ENCODE measurements at regions not wholly inside any gene's neighbourhood (a gene's known extent, or its start where the extent isn't known, plus 50 kb on each side); places are given as distances from the start of the nearest gene placed in this dataset.

GRCh38 chr6:144757299-144757698, 472.2 kb downstream of the UTRN start:
- no CpG with 5 or more reads among the region's 3 CpGs for WGBS (ENCODE audit: extremely low coverage, insufficient read length, low lambda C conversion rate)
- no peaks in the 10 kb centered on the region; the same call in 1 of the 2 replicates for H3K4me1 ChIP-seq (ENCODE audit: insufficient read depth, low read length)
- no peak overlapping the region for H3K9ac ChIP-seq (ENCODE audit: extremely low read depth, insufficient read length, low read length)
- no peak overlapping the region for H4K5ac ChIP-seq (ENCODE audit: insufficient read length, low read depth, low read length)
- Mint-ChIP-seq H3K36me3 (ENCODE audit: insufficient read depth in 1 of 3, low read depth in 3 of 3) (peaks cover 2 to 24% (median 16%) of the 10 kb centered on the region in 3 experiments; a peak in 6 of 7 replicates), H3K27ac (no peak overlapping the region), H3K27me3 (ENCODE audit: low read depth) (no peaks in the 10 kb centered on the region), H3K4me3 (no peak overlapping the region), H3K9me3 (no peaks in the 10 kb centered on the region), H3K4me1 (peaks cover 0 to 8% of the 10 kb centered on the region in 2 experiments; a peak in 2 of 4 replicates)
- H3K27me3 ChIP-seq (ENCODE audit: insufficient read depth, low read length) = no peaks in the 10 kb centered on the region
- H3K18ac ChIP-seq (ENCODE audit: insufficient read length, low read depth, low read length) = no peak overlapping the region
- H2BK120ac ChIP-seq (ENCODE audit: low read depth, low read length, poor library complexity, severe bottlenecking) = no peak overlapping the region
- H3K14ac ChIP-seq (ENCODE audit: insufficient read depth, low read length) = no peak overlapping the region
- H3T11ph ChIP-seq (ENCODE audit: low read length) = no peak overlapping the region
- H3K4ac ChIP-seq (ENCODE audit: low read depth, low read length) = no peak overlapping the region
- no peak overlapping the region for H2BK5ac ChIP-seq (ENCODE audit: insufficient read length, low read length)
- H3K79me2 ChIP-seq (ENCODE audit: insufficient read depth, low read length) = no peaks in the 10 kb centered on the region
- no peak for DNase-seq
- no peak for TF ChIP-seq CTCF (conservative IDR thresholded peaks at IDR 0.05)
- H4K20me1 ChIP-seq (ENCODE audit: control insufficient read depth, insufficient read depth, insufficient read length) = no peaks in the 10 kb centered on the region
- H3K9me3 ChIP-seq (ENCODE audit: control insufficient read depth, low read depth, low read length) = no peaks in the 10 kb centered on the region
- no peaks in the 10 kb centered on the region for H3K79me1 ChIP-seq (ENCODE audit: insufficient read depth, low read depth, low read length, poor library complexity, severe bottlenecking)
- no peak overlapping the region for H2BK15ac ChIP-seq (ENCODE audit: low read depth, low read length)
- no peak overlapping the region for H2BK20ac ChIP-seq (ENCODE audit: low read depth, low read length, poor library complexity, severe bottlenecking)
- H4K91ac ChIP-seq (ENCODE audit: insufficient read length, low read depth, low read length) = no peak overlapping the region
- H3K4me2 ChIP-seq (ENCODE audit: insufficient read depth, insufficient read length, low read length) = no peak overlapping the region
- H3K23ac ChIP-seq (ENCODE audit: insufficient read length, low read depth, low read length) = no peak overlapping the region
- no peak overlapping the region for H3K27ac ChIP-seq (ENCODE audit: insufficient read length, low read depth, low read length)
- no peaks in the 10 kb centered on the region for H3K23me2 ChIP-seq (ENCODE audit: insufficient read length, low read depth, low read length, poor library complexity, severe bottlenecking)
- H2AFZ ChIP-seq (ENCODE audit: low read length) = no peak overlapping the region
- no peak overlapping the region for H3K56ac ChIP-seq (ENCODE audit: insufficient read length, low read depth, low read length)
- no peak overlapping the region for H2AK5ac ChIP-seq (ENCODE audit: insufficient read length, low read length)
- no peak overlapping the region for H2BK12ac ChIP-seq (ENCODE audit: insufficient read length, low read depth, low read length)
- H4K8ac ChIP-seq (replicated peaks; ENCODE audit: insufficient read length, low read depth, low read length) = no peak overlapping the region

Measured in H9 (cell line).